HepG2 (cell line): ENCODE measurements at regions not wholly inside any gene's neighbourhood (a gene's known extent, or its start where the extent isn't known, plus 50 kb on each side); places are given as distances from the start of the nearest gene placed in this dataset.

Experiments used
- ATAC-seq: fragments of 200-7000 bp; cut with Tn5 transposase; 3 replicates; pipeline ENCODE4 v1.9.1; 2020; ENCODE audit warnings: mild to moderate bottlenecking, moderate library complexity
- BruUV-seq: library from RNA; stranded (reverse); fragments of 400-500 nt; replicated peaks from 2 replicates; lab custom pipeline; 2021; lab: Mats Ljungman, UMichigan
- CTCF ChIA-PET: fragments of 300-600 bp; formaldehyde crosslinking; extraction: SDS; loops from one replicate; lab custom pipeline; 2021; ENCODE audit warnings: low total read pairs, inconsistent platforms, low intra/inter-chr PET ratio; lab: Yijun Ruan, JAX
- POLR2A ChIA-PET: fragments of 350-600 bp; sonication (Branson Sonifier 250); formaldehyde crosslinking; loops from one replicate; lab custom pipeline; 2020; ENCODE audit warnings: antibody characterized with exemption, inconsistent platforms; lab: Yijun Ruan, JAX
- DNase-seq: peaks from one replicate; pipeline ENCODE4 v3.0.0-alpha.2; 2015; ENCODE audit warnings: low spot score
- FAIRE-seq: peaks from 3 replicates; lab custom pipeline; 2011; peaks lifted over from hg19 to GRCh38; lab: Jason Lieb, UNC
- H2AFZ ChIP-seq: one replicate; pipeline ENCODE4 v1.6.1; 2011; ENCODE audit warnings: low read length, inconsistent platforms
- H3K27ac ChIP-seq: fragments of 300-600 bp; 3 replicates; pipeline ENCODE4 v1.8.0; 2011; ENCODE audit warnings: mixed run types, mild to moderate bottlenecking, mixed read lengths, low read length, inconsistent platforms; ENCODE audit not compliant: insufficient read depth; ENCODE audit errors: extremely low read length
- H3K27me3 ChIP-seq, 2 experiments: fragments of 200-600 bp in 1 of 2; 2 replicates in 1 of 2; 3 replicates in 1 of 2; pipeline versions ENCODE4 v1.6.0 to v1.8.0; 2011; ENCODE audit warnings: low read length in 2 of 2, mild to moderate bottlenecking in 2 of 2, moderate library complexity in 2 of 2, inconsistent platforms in 1 of 2; ENCODE audit not compliant: insufficient read depth in 2 of 2, control insufficient read depth in 1 of 2
- H3K36me3 ChIP-seq, 2 experiments: fragments of 200-600 bp in 1 of 2; replicated peaks in 1 of 2; 2 replicates in 1 of 2; 3 replicates in 1 of 2; pipeline versions ENCODE4 v1.5.1 to v1.8.0; 2011; ENCODE audit warnings: low read length in 2 of 2, inconsistent platforms in 1 of 2; ENCODE audit not compliant: insufficient read depth in 2 of 2, control insufficient read depth in 1 of 2
- H3K4me1 ChIP-seq: 2 replicates; pipeline ENCODE4 v1.5.1; 2012; ENCODE audit warnings: low read length, inconsistent platforms; ENCODE audit not compliant: insufficient read depth
- H3K4me2 ChIP-seq: 2 replicates; pipeline ENCODE4 v1.6.0; 2011; ENCODE audit warnings: low read depth, low read length, inconsistent platforms
- H3K4me3 ChIP-seq, 3 experiments: fragments of 200-600 bp in 1 of 3; sonication (generic), shearing (Covaris generic) in 1 of 3; replicated peaks in 1 of 3; 2 replicates each; pipeline ENCODE4 v1.5.1; 2011 to 2016; ENCODE audit warnings: low read length in 3 of 3, inconsistent platforms in 2 of 3, low read depth in 2 of 3, mild to moderate bottlenecking in 2 of 3, control low read depth in 1 of 3, mixed read lengths in 1 of 3; ENCODE audit not compliant: insufficient read depth in 1 of 3
- H3K79me2 ChIP-seq: one replicate; pipeline ENCODE4 v1.6.1; 2011; ENCODE audit warnings: low read length, inconsistent platforms; ENCODE audit not compliant: insufficient read depth
- H3K9ac ChIP-seq: 2 replicates; pipeline ENCODE4 v1.6.0; 2011; ENCODE audit warnings: mild to moderate bottlenecking, low read depth, low read length, inconsistent platforms; ENCODE audit not compliant: insufficient read depth
- H3K9me3 ChIP-seq: 2 replicates; pipeline ENCODE4 v1.5.1; 2012; ENCODE audit warnings: mild to moderate bottlenecking, low read length
- H4K20me1 ChIP-seq: 2 replicates; pipeline ENCODE4 v1.6.0; 2011; ENCODE audit warnings: inconsistent platforms, mild to moderate bottlenecking, low read length, moderate library complexity; ENCODE audit not compliant: insufficient read depth
- DMTF1 ChIP-seq: sonication (generic); formaldehyde crosslinking; IDR thresholded peaks from 2 replicates; pipeline ENCODE4 v1.4.0; 2020; ENCODE audit warnings: mild to moderate bottlenecking, missing genetic modification reagents
- HNF4A ChIP-seq: sonication (generic); formaldehyde crosslinking; IDR thresholded peaks from 2 replicates; pipeline ENCODE4 v1.4.0; 2020; ENCODE audit warnings: missing genetic modification reagents
- HNRNPH1 ChIP-seq: fragments of 200-400 bp; formaldehyde crosslinking; optimal IDR thresholded peaks from 2 replicates; pipeline ENCODE3; 2017; ENCODE audit warnings: mild to moderate bottlenecking, low read depth, low read length
- KLF16 ChIP-seq, 2 experiments: sonication (generic) in 1 of 2; formaldehyde crosslinking in 1 of 2; IDR thresholded peaks; 2 replicates each; pipeline versions ENCODE4 v1.6.1 to v1.8.0; 2016 to 2023; ENCODE audit warnings: missing genetic modification reagents in 2 of 2, missing compliant biosample characterization in 1 of 2
- MTF1 ChIP-seq: sonication (generic); formaldehyde crosslinking; IDR thresholded peaks from 2 replicates; pipeline ENCODE4 v1.5.0; 2020; ENCODE audit warnings: missing genetic modification reagents
- PRDM4 ChIP-seq: sonication (generic); formaldehyde crosslinking; IDR thresholded peaks from 2 replicates; pipeline ENCODE4 v1.9.0; 2021; ENCODE audit warnings: missing genetic modification reagents, borderline replicate concordance
- SRSF9 ChIP-seq: fragments of 200-400 bp; formaldehyde crosslinking; IDR thresholded peaks from 2 replicates; pipeline ENCODE4 v1.6.1; 2018; ENCODE audit warnings: borderline replicate concordance, mild to moderate bottlenecking, low read depth, low read length; ENCODE audit not compliant: insufficient read depth, poor library complexity, severe bottlenecking
- SSRP1 ChIP-seq: IDR thresholded peaks from 2 replicates; pipeline ENCODE4 v1.6.1; 2016; ENCODE audit warnings: control low read depth
- TFDP1 ChIP-seq: IDR thresholded peaks from 2 replicates; pipeline ENCODE4 v1.6.1; 2016; ENCODE audit warnings: missing compliant biosample characterization, missing genetic modification reagents, borderline replicate concordance
- TFE3 ChIP-seq: IDR thresholded peaks from 2 replicates; pipeline ENCODE4 v1.6.1; 2016
- ZMYM4 ChIP-seq: sonication (generic); formaldehyde crosslinking; IDR thresholded peaks from 2 replicates; pipeline ENCODE4 v1.8.1; 2023; ENCODE audit warnings: mild to moderate bottlenecking, missing genetic modification reagents
- ZNF225 ChIP-seq: sonication (generic); formaldehyde crosslinking; IDR thresholded peaks from 2 replicates; pipeline ENCODE4 v1.4.0; 2020; ENCODE audit warnings: mild to moderate bottlenecking, missing genetic modification reagents
- ZNF280B ChIP-seq: sonication (generic); formaldehyde crosslinking; IDR thresholded peaks from 2 replicates; pipeline ENCODE4 v1.5.0; 2020; ENCODE audit warnings: missing genetic modification reagents, mild to moderate bottlenecking, borderline replicate concordance
- ZNF326 ChIP-seq: sonication (generic); formaldehyde crosslinking; IDR thresholded peaks from 2 replicates; pipeline ENCODE4 v1.4.0; 2020; ENCODE audit warnings: missing genetic modification reagents, borderline replicate concordance
- WGBS: methylation state at CpG from one replicate; pipeline ENCODE4 v1.1.6; 2017; ENCODE audit warnings: low lambda C conversion rate; 5-methylcytosine and 5-hydroxymethylcytosine counted together
- in situ Hi-C: cut with HindIII; loops from 2 replicates; pipeline ENCODE4 v1.10.0; 2017; ENCODE audit warnings: low pct_unique_long_range_greater_than_20kb; ENCODE audit not compliant: extremely low pct_ligation_motif_present
- intact Hi-C: fragments of 100-400 bp; cut with micrococcal nuclease; formaldehyde crosslinking; loops from one replicate; pipeline ENCODE4 v1.10.0; 2022; ENCODE audit not compliant: unreplicated experiment

GRCh38 chr1:63112155-63112900 is 210.0 kb upstream of the FOXD3 start:
- no peak for DNase-seq
- 6% methylated on average over 4 of the region's 4 CpGs for WGBS
- ChIA-PET CTCF (no interaction called here), POLR2A (no interaction called here)
- Histone ChIP-seq H3K36me3 (no peaks in the 10 kb centered on the region), H3K9ac (no peak overlapping the region), H3K4me1 (peaks cover 11% of the 10 kb centered on the region), H3K27ac (no peak overlapping the region), H2AFZ (no peak overlapping the region), H4K20me1 (no peaks in the 10 kb centered on the region), H3K27me3 (no peaks in the 10 kb centered on the region), H3K4me2 (no peak overlapping the region), H3K79me2 (no peaks in the 10 kb centered on the region), H3K9me3 (no peaks in the 10 kb centered on the region), H3K4me3 (no peak overlapping the region)
- no TSS peak for BruUV-seq
- FAIRE-seq = no peak
- ATAC-seq = no peak
- in situ Hi-C loops = no loop called here
- intact Hi-C loops = no loop called here
- no peak for TF ChIP-seq SSRP1 (CRISPR knock-in tag)
- no peak for TF ChIP-seq TFE3 (CRISPR knock-in tag)
- no peak for TF ChIP-seq KLF16 (CRISPR knock-in tag; IDR thresholded peaks at IDR 0.05)
- no peak for TF ChIP-seq HNF4A (CRISPR knock-in tag)
- TF ChIP-seq ZMYM4 = no peak
- no peak for TF ChIP-seq HNRNPH1
- TF ChIP-seq PRDM4 (CRISPR knock-in tag) = no peak
- TF ChIP-seq SRSF9 = no peak
- TF ChIP-seq MTF1 (CRISPR knock-in tag) = no peak
- TF ChIP-seq TFDP1 (CRISPR knock-in tag) = no peak
- no peak for TF ChIP-seq DMTF1 (CRISPR knock-in tag)
- no peak for TF ChIP-seq ZNF225 (CRISPR knock-in tag)
- no peak for TF ChIP-seq ZNF326 (CRISPR knock-in tag)
- no peak for TF ChIP-seq ZNF280B (CRISPR knock-in tag)
